Frontal cortex (tissue), 3 donors: ENCODE measurements at regions not wholly inside any gene's neighbourhood (a gene's known extent, or its start where the extent isn't known, plus 50 kb on each side); places are given as distances from the start of the nearest gene placed in this dataset.
"Not testable (repeated sequence)": the region's sequence is repeated elsewhere in the genome, so short reads cannot be mapped to it uniquely, and the experiment has no call there.

Experiments used
- DNase-seq, 2 donors: peaks; one replicate each; pipeline ENCODE4 v3.0.0; 2012; ENCODE audit warnings: low spot score in 2 of 2
- FAIRE-seq: peaks from 2 replicates; lab custom pipeline; 2012; peaks lifted over from hg19 to GRCh38; lab: Jason Lieb, UNC
- donor health status: control.
- donor health status: control.
- donor health status: control.

- FAIRE-seq, result no peak
- no peak for DNase-seq
Observed at GRCh38 chr17:14539801-14540200, 238.9 kb downstream of the HS3ST3B1 start.

- not testable (repeated sequence) for FAIRE-seq, DNase-seq
Observed at GRCh38 chr17:14532242-14532641, 231.4 kb downstream of the HS3ST3B1 start.

DNA sequence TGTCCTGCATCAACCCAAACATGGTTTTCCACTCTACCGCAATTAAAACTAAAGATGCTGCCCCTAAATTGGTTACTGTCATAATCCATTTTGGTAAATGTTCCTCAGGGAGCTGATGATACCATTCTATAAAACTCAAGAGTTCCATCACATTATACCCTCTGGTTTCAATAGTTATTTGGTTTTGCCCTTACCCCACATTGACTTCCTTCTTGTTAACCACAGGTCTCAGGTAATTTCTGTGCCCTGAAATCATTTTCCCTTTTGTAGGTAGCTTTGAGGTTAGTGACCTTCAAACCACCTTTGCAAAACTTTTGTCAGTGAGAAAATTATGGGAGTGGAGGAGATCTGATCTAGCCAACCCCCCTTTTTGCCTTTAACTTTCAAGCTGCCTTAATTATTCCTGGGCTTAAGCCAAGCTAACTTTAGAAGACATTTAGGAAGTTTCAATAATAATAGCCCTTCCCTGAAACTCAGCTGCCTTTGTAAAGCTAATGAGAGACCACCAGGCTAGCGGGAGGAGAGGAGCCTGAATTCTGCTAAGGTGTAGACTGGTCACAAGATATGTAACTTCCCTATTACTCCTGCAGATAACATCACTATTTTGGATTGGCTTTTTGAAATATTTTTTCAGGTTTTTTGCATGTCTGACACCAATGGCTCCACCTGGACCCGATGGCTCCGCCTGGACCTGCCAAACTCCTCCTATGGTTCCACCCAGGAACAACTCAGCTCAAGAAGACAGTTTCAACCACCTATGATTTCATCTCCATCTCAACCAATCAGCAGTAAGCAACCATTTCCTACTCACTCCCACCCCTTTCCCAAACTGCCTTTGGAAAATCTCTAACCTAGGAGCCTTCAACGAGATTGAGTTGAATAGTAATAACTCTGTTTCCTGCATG is 224.9 kb downstream of the HS3ST3B1 start:
- DNase-seq (no peak), FAIRE-seq (no peak)

DNA sequence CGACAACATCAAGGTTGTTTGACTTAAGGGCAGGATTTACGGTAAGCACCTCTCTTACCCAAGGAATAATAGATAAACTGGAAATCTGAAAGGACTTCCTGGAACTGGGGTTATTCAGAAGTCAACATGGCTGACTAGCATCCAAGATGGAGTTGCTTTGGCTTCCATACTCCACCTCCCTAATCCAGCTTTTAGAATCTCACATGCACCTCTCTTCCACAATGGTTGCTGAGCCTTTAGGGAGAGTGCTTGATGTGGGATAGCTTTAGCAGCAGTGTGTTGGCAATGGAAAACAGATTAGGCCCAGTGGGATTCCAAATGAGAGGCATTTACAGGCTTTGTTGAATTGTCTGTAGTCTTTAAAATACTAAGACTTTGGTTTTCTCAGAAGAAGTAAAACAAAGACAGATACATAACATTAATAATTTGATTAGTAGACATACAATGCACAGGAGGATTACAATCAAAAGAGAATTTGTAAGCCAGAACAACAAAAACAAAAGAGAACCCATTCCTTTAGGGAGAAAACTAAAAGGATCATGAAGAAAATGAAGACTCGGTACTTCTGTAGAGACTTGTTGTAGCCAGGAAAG is 222.0 kb downstream of the HS3ST3B1 start:
- FAIRE-seq (no peak), DNase-seq (no peak)

DNA sequence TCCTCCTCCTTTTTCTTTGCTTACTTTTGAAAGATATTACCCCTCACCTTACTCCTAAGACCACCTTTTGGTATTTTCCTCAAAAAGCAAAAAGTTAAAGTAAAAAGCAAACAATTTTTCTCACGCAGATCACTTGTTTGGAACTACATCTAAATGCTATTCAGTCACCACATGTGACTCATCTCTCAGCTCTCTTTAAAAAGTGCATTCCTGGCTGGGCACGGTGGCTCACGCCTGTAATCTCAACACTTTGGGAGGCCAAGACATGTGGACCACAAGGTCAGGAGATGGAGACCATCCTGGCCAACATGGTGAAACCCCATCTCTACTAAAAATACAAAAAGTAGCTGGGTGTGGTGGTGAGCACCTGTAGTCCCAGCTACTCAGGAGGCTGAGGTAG is 218.0 kb downstream of the HS3ST3B1 start:
- FAIRE-seq, DNase-seq: not testable (repeated sequence)

DNA sequence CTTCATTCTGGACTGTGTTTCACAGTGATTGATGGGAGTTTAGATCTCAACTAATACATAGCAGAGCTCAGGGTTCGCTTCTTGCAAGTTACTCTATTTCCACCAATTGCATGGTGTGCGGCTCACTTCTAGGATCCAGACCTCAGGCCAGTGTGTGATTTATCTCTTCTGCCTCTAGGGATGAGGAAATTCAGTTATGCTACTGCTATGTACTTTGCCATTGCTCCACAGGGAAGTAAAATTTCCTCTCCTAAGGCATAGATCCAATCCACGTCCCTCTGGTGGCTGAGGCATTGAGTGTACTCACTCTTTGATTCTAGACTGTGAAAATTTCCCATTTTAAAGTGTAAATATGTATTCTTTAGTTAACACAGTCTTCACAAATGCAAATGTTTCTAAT is 214.1 kb downstream of the HS3ST3B1 start:
- no peak for DNase-seq
- no peak for FAIRE-seq

GRCh38 chr17:14513835-14514234 is 213.0 kb downstream of the HS3ST3B1 start:
- FAIRE-seq (no peak), DNase-seq (no peak)

- FAIRE-seq (no peak), DNase-seq (no peak)
Observed at GRCh38 chr17:14510136-14510535, 209.3 kb downstream of the HS3ST3B1 start.

GRCh38 chr17:14508156-14508555 is 207.3 kb downstream of the HS3ST3B1 start:
- no peak for FAIRE-seq
- DNase-seq, result no peak

DNA sequence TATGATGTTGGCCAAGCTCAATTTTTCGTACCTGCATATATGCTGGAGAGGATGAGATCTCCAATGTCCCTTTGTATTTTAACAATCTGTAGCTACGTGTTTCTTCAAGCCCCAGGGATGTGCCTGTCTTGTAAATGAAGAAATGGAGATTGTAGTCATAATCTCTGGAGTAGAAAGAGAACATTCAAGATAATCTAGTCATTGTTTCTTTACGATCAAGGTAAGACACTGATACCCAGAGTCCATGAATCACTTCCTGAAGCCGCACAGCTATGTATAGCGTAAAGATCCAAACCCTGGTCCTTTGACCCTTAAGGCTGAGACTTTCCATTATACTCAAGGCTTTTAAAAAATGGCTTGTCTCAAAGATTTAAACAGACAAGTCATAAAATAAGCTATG is 205.5 kb downstream of the HS3ST3B1 start:
- FAIRE-seq (no peak), DNase-seq (no peak)

- no peak for DNase-seq
- FAIRE-seq, result no peak
Observed at GRCh38 chr17:14505606-14506005, 204.7 kb downstream of the HS3ST3B1 start.

DNA sequence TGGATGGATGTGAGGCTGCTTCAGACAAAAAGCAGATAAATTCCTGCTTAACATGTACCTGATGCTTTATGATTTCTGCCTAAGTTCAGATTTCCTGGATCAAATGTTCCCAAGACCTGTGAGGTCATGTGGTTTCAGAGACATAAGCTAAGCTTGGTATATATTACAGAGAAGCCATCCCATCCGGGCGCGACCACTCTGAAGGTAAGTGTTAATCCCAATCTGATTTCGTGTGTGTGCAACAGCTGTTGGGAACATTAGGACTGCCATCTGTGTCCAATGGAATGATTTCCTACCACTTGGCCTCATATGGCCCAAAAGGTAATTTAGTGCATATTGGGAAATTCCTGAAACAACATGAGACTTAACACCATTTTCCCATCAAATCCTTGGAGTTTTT is 199.1 kb downstream of the HS3ST3B1 start:
- no peak for FAIRE-seq

GRCh38 chr17:14498812-14499211 is 197.9 kb downstream of the HS3ST3B1 start:
- no peak for FAIRE-seq
- no peak for DNase-seq

More for the DNA sequence above, 199.1 kb downstream of the HS3ST3B1 start:
- no peak for DNase-seq

GRCh38 chr17:14494161-14494560 is 193.3 kb downstream of the HS3ST3B1 start:
- no peak for DNase-seq
- no peak for FAIRE-seq

GRCh38 chr17:14489986-14490385 is 189.1 kb downstream of the HS3ST3B1 start:
- FAIRE-seq (no peak), DNase-seq (no peak)

- no peak for DNase-seq
- no peak for FAIRE-seq
Observed at GRCh38 chr17:14488958-14489550, 188.2 kb downstream of the HS3ST3B1 start.

GRCh38 chr17:14487068-14487467 is 186.2 kb downstream of the HS3ST3B1 start:
- FAIRE-seq, result no peak

DNA sequence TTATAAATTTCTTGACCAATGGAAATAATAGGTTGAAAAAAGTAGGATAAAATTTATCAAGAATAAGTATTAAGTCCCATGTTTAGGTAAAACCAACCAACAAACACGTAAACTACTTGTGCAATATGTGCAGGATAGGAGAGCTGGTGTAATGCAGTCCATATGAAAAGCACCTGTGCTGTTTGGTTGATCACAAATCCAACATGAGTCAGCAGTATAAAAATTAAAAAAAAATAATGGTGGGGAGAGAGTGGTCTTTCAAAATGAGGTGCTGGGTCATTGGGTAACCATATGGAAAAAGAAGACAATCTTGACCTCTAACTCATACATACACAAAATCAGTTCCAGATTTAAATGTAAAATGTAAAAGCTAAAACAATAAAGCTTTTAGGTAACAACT is 181.8 kb downstream of the HS3ST3B1 start:
- no peak for DNase-seq
- no peak for FAIRE-seq

More at GRCh38 chr17:14487068-14487467, 186.2 kb downstream of the HS3ST3B1 start:
- DNase-seq, result no peak

DNA sequence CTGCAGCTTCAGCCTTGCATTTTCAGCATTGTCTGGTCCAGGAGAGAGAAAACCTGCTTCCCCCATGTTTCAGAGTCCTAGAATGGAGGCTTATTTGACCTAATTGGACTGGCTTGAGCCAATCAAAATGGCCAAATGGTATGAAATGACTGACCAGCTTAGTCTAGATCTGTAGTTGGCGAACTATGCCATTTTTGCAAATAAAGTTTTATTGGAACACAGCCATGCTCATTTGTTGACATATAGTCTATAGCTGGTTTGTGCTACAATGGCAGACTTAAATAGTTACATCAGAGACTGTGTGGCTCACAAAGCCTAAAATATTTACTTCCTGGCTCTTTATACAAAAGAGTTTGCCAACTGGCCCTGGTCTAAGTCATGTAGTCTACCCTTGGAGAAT is 180.8 kb downstream of the HS3ST3B1 start:
- no peak for FAIRE-seq
- no peak for DNase-seq

- DNase-seq (no peak), FAIRE-seq (no peak)
Observed at GRCh38 chr17:14474591-14474990, 173.7 kb downstream of the HS3ST3B1 start.

GRCh38 chr17:14471052-14471451 is 170.2 kb downstream of the HS3ST3B1 start:
- no peak for FAIRE-seq
- no peak for DNase-seq
